OCI-LY3 (cell line): ENCODE measurements at regions not wholly inside any gene's neighbourhood (a gene's known extent, or its start where the extent isn't known, plus 50 kb on each side); places are given as distances from the start of the nearest gene placed in this dataset.

Source experiments
- H2AFZ ChIP-seq: fragments of 200-600, 300-600 bp; shearing (Covaris generic); 2 replicates; pipeline ENCODE4 v1.6.0; 2014; ENCODE audit warnings: antibody characterized with exemption, low read depth, low read length
- H3K27ac ChIP-seq: fragments of 200-600, 300-600 bp; sonication (generic); 2 replicates; pipeline ENCODE4 v1.5.1; 2014; ENCODE audit warnings: mild to moderate bottlenecking, low read length, moderate library complexity, mixed read lengths
- H3K27me3 ChIP-seq: fragments of 200-600, 300-600 bp; sonication (generic); 2 replicates; pipeline ENCODE4 v1.6.1; 2014; ENCODE audit warnings: low read depth, low read length, mixed read lengths
- H3K36me3 ChIP-seq: fragments of 200-600, 300-600 bp; sonication (generic); replicated peaks from 2 replicates; pipeline ENCODE3; 2014; ENCODE audit warnings: low read depth, low read length, mixed read lengths
- H3K4me1 ChIP-seq: fragments of 300-600, 200-600 bp; sonication (generic); 2 replicates; pipeline ENCODE4 v1.6.1; 2014; ENCODE audit warnings: low read length, mixed read lengths
- H3K4me2 ChIP-seq: fragments of 200-600, 300-600 bp; sonication (generic); 2 replicates; pipeline ENCODE4 v1.6.1; 2014; ENCODE audit warnings: low read length, mixed read lengths
- H3K4me3 ChIP-seq: fragments of 300-600, 200-600 bp; sonication (generic); 2 replicates; pipeline ENCODE4 v1.5.1; 2014; ENCODE audit warnings: antibody characterized with exemption, mild to moderate bottlenecking, low read length, moderate library complexity
- H3K79me2 ChIP-seq: fragments of 300-600, 200-600 bp; shearing (Covaris generic); 2 replicates; pipeline ENCODE4 v1.6.1; 2014; ENCODE audit warnings: mild to moderate bottlenecking, low read length, mixed read lengths
- H3K9ac ChIP-seq: fragments of 300-600, 200-600 bp; shearing (Covaris generic); 2 replicates; pipeline ENCODE4 v1.6.0; 2014; ENCODE audit warnings: mild to moderate bottlenecking, low read length, moderate library complexity
- H3K9me3 ChIP-seq: fragments of 200-600, 300-600 bp; shearing (Covaris generic); 2 replicates; pipeline ENCODE4 v1.6.1; 2014; ENCODE audit warnings: low read length, mixed read lengths; ENCODE audit not compliant: insufficient read depth
- H4K20me1 ChIP-seq: fragments of 200-600, 300-600 bp; sonication (generic); 2 replicates; pipeline ENCODE4 v1.6.1; 2016; ENCODE audit warnings: low read length, mixed read lengths; ENCODE audit not compliant: insufficient read depth
- EZH2phosphoT487 ChIP-seq: fragments of 200-600 bp; shearing (Covaris generic); IDR thresholded peaks from 2 replicates; pipeline ENCODE4 v1.6.1; 2018; ENCODE audit warnings: antibody characterized with exemption, mixed run types, low read depth
- TF ChIP-seq, protein P1 (sequence below): fragments of 200-600, 300-600 bp; sonication (generic); IDR thresholded peaks from 2 replicates; pipeline ENCODE4 v1.5.1; 2014; ENCODE audit warnings: antibody characterized with exemption, low read length, low read depth

DNA sequence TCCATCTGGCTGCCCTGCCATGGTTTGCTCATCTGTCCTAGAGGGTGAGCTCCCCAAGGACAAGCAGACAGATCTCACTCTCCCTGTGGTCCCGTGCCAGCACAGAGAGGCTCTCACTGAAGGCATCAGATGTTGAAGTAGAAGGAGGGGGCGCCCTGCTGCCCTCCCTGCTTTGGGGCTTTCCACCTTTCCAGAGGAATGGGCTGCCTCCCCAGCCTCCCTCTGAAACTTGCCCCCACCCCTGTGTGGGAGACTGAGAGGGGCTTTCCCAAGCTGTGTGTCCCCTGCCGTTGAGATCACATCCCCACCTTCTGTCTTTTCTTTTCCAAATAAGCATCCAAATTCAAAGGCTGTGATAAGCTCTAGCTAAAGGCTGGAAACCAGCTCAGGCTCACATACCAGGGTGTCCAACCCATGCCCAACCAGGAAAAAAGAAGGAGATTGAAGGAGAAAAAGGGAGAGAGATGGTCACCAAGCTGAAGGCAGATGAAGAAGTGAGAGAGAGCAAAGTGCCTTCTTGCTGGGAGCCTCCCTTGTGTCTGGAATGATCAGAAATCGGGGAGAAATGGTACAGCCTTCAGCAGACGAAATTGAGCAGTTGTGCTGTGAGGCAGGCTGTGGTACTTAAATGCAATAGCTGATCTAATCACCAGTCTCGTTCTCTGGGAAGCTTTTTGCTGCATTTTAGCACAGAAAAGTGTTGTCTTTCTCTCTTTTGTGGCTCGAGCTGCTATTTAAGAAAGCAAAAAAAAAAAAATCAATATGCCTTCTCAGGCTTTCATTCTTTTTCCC lies 145.9 kb upstream of the LHX1 start:
- Histone ChIP-seq H4K20me1 (no peaks in the 10 kb centered on the region), H3K27ac (no peak overlapping the region), H3K9me3 (no peaks in the 10 kb centered on the region), H3K36me3 (no peaks in the 10 kb centered on the region), H3K4me2 (no peak overlapping the region), H3K4me3 (no peak overlapping the region), H3K79me2 (no peaks in the 10 kb centered on the region), H3K9ac (no peak overlapping the region), H3K4me1 (peaks cover 5% of the 10 kb centered on the region; the same call in 1 of the 2 replicates), H3K27me3 (peaks cover 9% of the 10 kb centered on the region; the same call in 1 of the 2 replicates), H2AFZ (no peak overlapping the region)
- TF ChIP-seq, protein P1, sequence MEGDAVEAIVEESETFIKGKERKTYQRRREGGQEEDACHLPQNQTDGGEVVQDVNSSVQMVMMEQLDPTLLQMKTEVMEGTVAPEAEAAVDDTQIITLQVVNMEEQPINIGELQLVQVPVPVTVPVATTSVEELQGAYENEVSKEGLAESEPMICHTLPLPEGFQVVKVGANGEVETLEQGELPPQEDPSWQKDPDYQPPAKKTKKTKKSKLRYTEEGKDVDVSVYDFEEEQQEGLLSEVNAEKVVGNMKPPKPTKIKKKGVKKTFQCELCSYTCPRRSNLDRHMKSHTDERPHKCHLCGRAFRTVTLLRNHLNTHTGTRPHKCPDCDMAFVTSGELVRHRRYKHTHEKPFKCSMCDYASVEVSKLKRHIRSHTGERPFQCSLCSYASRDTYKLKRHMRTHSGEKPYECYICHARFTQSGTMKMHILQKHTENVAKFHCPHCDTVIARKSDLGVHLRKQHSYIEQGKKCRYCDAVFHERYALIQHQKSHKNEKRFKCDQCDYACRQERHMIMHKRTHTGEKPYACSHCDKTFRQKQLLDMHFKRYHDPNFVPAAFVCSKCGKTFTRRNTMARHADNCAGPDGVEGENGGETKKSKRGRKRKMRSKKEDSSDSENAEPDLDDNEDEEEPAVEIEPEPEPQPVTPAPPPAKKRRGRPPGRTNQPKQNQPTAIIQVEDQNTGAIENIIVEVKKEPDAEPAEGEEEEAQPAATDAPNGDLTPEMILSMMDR: no peak
- no peak for TF ChIP-seq EZH2phosphoT487

DNA sequence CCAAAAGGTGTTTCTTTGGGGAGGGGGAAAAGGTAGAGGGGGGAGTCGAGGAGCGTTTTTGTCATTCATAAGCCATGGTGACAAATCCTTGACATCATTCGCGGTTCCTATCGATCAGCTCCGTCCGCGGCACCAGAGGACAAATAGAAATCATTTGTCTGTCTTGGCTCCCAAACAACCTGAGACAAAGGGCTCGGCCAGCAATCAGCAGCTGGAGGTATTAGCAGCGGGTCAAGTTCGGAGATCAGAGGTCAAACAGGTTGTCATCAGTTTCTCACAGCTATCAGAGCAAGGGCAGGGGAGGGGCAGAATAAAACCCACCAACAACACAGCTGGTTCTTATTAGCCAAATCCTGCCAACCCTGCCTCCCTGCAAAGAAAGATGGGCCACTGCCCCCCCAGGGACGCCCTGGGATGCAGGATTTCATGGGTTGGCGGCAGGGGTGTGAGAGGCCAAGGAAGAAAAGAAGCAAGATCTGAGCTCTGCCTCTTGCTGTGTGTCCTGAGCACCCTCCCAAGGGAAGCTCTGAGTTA lies 145.3 kb upstream of the LHX1 start:
- no peak for TF ChIP-seq EZH2phosphoT487
- TF ChIP-seq, protein P1: no peak
- no peak overlapping the region for H2AFZ ChIP-seq
- no peak overlapping the region for H3K4me3 ChIP-seq

DNA sequence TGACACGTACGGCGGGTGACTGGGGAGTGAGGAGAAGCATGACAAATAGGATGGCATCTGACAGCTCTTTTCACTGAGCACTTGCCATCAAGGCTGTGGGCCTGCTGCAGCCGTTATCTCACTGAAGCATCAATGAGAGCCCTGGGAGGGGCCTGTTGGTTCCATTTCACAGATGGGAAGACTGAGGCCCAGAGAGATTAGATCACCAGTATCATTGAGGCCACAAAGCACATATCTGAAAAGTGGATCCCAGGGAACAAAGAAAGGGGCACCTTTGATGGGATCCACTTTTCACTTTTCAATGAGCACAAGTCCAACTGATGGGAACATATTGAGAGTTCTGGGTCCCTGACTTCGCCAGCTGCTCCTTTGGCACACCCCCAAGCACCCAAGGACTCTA lies 144.4 kb upstream of the LHX1 start:
- no peaks in the 10 kb centered on the region for H3K9me3 ChIP-seq
- no peak overlapping the region for H3K27ac ChIP-seq
- peaks cover 9% of the 10 kb centered on the region; the same call in 1 of the 2 replicates for H3K27me3 ChIP-seq
- no peaks in the 10 kb centered on the region for H3K79me2 ChIP-seq
- no peak overlapping the region for H3K4me3 ChIP-seq
- H3K9ac ChIP-seq: no peak overlapping the region
- no peaks in the 10 kb centered on the region for H4K20me1 ChIP-seq
- no peak overlapping the region for H2AFZ ChIP-seq
- peaks cover 5% of the 10 kb centered on the region; the same call in 1 of the 2 replicates for H3K4me1 ChIP-seq
- H3K4me2 ChIP-seq: no peak overlapping the region
- H3K36me3 ChIP-seq: no peaks in the 10 kb centered on the region
- no peak for TF ChIP-seq EZH2phosphoT487
- TF ChIP-seq, protein P1: no peak

More for the DNA sequence above, 145.3 kb upstream of the LHX1 start:
- Histone ChIP-seq H3K4me2 (no peak overlapping the region), H4K20me1 (no peaks in the 10 kb centered on the region), H3K9ac (no peak overlapping the region), H3K27me3 (peaks cover 9% of the 10 kb centered on the region; the same call in 1 of the 2 replicates), H3K79me2 (no peaks in the 10 kb centered on the region), H3K27ac (no peak overlapping the region), H3K36me3 (no peaks in the 10 kb centered on the region), H3K4me1 (peaks cover 5% of the 10 kb centered on the region; the same call in 1 of the 2 replicates), H3K9me3 (no peaks in the 10 kb centered on the region)

DNA sequence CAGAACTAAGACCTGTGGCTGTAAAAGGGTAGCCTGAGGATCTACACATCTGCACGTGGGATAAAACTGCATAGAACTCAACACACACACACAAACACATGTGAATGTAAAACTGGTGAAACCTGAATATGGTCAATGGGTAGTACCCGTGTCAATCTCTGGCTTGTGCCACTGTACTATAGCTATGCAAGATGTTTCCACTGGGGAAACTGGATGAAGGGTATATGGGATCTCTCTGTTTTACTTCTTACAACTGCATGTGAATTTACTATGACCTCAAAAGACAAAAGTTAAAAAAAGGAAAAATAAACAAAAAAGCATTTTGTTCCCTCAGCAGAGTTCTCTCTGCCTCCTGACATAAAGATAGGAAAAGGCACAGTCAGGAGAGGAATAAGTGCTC lies 143.3 kb upstream of the LHX1 start:
- Histone ChIP-seq H2AFZ (no peak overlapping the region), H4K20me1 (no peaks in the 10 kb centered on the region), H3K36me3 (no peaks in the 10 kb centered on the region), H3K4me1 (peaks cover 5% of the 10 kb centered on the region; the same call in 1 of the 2 replicates), H3K4me3 (no peak overlapping the region), H3K9ac (no peak overlapping the region), H3K9me3 (no peaks in the 10 kb centered on the region), H3K27me3 (peaks cover 4% of the 10 kb centered on the region; the same call in 1 of the 2 replicates), H3K27ac (no peak overlapping the region), H3K79me2 (no peaks in the 10 kb centered on the region), H3K4me2 (no peak overlapping the region)
- TF ChIP-seq EZH2phosphoT487: no peak
- TF ChIP-seq, protein P1: no peak
